ENCODE measurements at regions not wholly inside any gene's neighbourhood (a gene's known extent, or its start where the extent isn't known, plus 50 kb on each side); places are given as distances from the start of the nearest gene placed in this dataset.

- Histone ChIP-seq H3K4me3 (no peak overlapping the region), H3K4me1 (replicated peaks in 1 of 2) (no peaks in the 10 kb centered on the region), H3K27ac (no peak overlapping the region)
- in situ Hi-C loops (cut with MboI; ENCODE audit: low pct_unique_long_range_greater_than_20kb in 2 of 9, low sequenced_read_pairs in 9 of 9, unreplicated experiment in 9 of 9): no loop called here
- no peak for ATAC-seq (replicated peaks in 6 of 8)
Observed at GRCh38 chr1:232409584-232409983, 220.3 kb downstream of the SIPA1L2 start.

GRCh38 chr1:232407120-232407519, 222.8 kb downstream of the SIPA1L2 start:
- Histone ChIP-seq H3K4me3 (no peak overlapping the region), H3K27ac (no peak overlapping the region), H3K4me1 (replicated peaks in 1 of 2) (no peaks in the 10 kb centered on the region)
- ATAC-seq (replicated peaks in 6 of 8): no peak
- in situ Hi-C loops (cut with MboI; ENCODE audit: low pct_unique_long_range_greater_than_20kb in 2 of 9, low sequenced_read_pairs in 9 of 9, unreplicated experiment in 9 of 9): no loop called here

GRCh38 chr1:232405781-232406180, 224.2 kb downstream of the SIPA1L2 start:
- H3K4me1 ChIP-seq (replicated peaks in 1 of 2): no peaks in the 10 kb centered on the region
- no peak overlapping the region for H3K4me3 ChIP-seq
- ATAC-seq (replicated peaks in 6 of 8): no peak
- H3K27ac ChIP-seq: no peak overlapping the region
- in situ Hi-C loops (cut with MboI; ENCODE audit: low pct_unique_long_range_greater_than_20kb in 2 of 9, low sequenced_read_pairs in 9 of 9, unreplicated experiment in 9 of 9): no loop called here

GRCh38 chr1:232404981-232405731, 224.8 kb downstream of the SIPA1L2 start:
- 80 to 100% (median 83%) methylated on average over 1 to 2 of the region's 3 CpGs; no CpG with 5 or more reads in 6 of the 10 experiments for WGBS, 10 experiments
- H3K4me1 ChIP-seq (replicated peaks in 1 of 2): no peaks in the 10 kb centered on the region
- in situ Hi-C loops (cut with MboI; ENCODE audit: low pct_unique_long_range_greater_than_20kb in 2 of 9, low sequenced_read_pairs in 9 of 9, unreplicated experiment in 9 of 9): no loop called here
- ATAC-seq (replicated peaks in 6 of 8): peak in 1 of 8 experiments; percentile 61
- H3K4me3 ChIP-seq: no peak overlapping the region
- H3K27ac ChIP-seq: no peak overlapping the region

- ATAC-seq (replicated peaks in 6 of 8): no peak
- H3K4me1 ChIP-seq (replicated peaks in 1 of 2): no peaks in the 10 kb centered on the region
- H3K27ac ChIP-seq: no peak overlapping the region
- no peak overlapping the region for H3K4me3 ChIP-seq
- in situ Hi-C loops (cut with MboI; ENCODE audit: low pct_unique_long_range_greater_than_20kb in 2 of 9, low sequenced_read_pairs in 9 of 9, unreplicated experiment in 9 of 9): no loop called here
- WGBS, 10 experiments: 40 to 100% (median 93%) methylated on average over 1 to 3 of the region's 3 CpGs; no CpG with 5 or more reads in 1 of the 10 experiments
Observed at GRCh38 chr1:232404227-232404626, 225.7 kb downstream of the SIPA1L2 start.

DNA sequence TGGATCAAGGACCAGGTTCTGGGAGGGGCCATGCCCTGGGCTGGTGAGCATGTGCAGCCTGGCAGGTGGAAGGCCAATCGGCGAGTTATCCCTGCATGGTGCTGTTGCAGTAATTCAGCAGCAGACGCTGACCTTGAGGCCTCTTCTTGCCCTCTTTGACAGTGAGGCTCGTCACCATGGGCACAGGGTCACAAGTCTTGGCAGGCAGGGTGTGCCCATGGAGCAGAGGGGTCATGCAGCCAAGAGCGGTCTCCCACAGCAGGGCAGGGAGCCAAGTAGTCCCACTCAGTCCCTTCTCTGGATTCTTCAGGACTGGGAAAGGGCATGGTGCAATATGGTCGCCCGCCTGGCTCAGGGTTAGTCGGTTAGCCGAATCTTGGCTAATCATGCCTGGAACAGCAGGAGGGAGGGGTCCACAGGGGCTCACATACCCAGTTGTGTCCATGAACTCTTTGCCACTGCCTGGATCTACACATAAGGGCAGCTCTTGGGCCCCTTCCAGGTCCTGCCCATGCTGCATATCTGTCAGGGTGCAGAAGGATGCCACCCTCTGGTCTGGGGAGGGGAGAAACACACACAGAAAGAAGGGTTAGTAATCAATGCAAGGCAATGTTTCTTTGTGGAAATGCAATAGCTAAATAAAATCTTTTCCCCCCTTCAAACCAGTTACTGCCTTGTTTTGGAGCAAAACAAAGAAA, 226.8 kb downstream of the SIPA1L2 start:
- H3K4me3 ChIP-seq: no peak overlapping the region
- no peak overlapping the region for H3K27ac ChIP-seq
- in situ Hi-C loops (cut with MboI; ENCODE audit: low pct_unique_long_range_greater_than_20kb in 2 of 9, low sequenced_read_pairs in 9 of 9, unreplicated experiment in 9 of 9): no loop called here
- ATAC-seq (replicated peaks in 6 of 8): no peak
- no peaks in the 10 kb centered on the region for H3K4me1 ChIP-seq (replicated peaks in 1 of 2)
- 40 to 100% (median 91%) methylated on average over 1 to 9 of the region's 9 CpGs; no CpG with 5 or more reads in 3 of the 10 experiments for WGBS, 10 experiments

- ATAC-seq (replicated peaks in 6 of 8): no peak
- WGBS, 10 experiments: 86 to 100% (median 90%) methylated on average over 1 to 12 of the region's 12 CpGs; no CpG with 5 or more reads in 3 of the 10 experiments
- no peak overlapping the region for H3K27ac ChIP-seq
- no peak overlapping the region for H3K4me3 ChIP-seq
- H3K4me1 ChIP-seq (replicated peaks in 1 of 2): peaks cover 0 to 2% of the 10 kb centered on the region in 2 donors
- in situ Hi-C loops (cut with MboI; ENCODE audit: low pct_unique_long_range_greater_than_20kb in 2 of 9, low sequenced_read_pairs in 9 of 9, unreplicated experiment in 9 of 9): no loop called here
Observed at GRCh38 chr1:232398823-232399222, 231.1 kb downstream of the SIPA1L2 start.

DNA sequence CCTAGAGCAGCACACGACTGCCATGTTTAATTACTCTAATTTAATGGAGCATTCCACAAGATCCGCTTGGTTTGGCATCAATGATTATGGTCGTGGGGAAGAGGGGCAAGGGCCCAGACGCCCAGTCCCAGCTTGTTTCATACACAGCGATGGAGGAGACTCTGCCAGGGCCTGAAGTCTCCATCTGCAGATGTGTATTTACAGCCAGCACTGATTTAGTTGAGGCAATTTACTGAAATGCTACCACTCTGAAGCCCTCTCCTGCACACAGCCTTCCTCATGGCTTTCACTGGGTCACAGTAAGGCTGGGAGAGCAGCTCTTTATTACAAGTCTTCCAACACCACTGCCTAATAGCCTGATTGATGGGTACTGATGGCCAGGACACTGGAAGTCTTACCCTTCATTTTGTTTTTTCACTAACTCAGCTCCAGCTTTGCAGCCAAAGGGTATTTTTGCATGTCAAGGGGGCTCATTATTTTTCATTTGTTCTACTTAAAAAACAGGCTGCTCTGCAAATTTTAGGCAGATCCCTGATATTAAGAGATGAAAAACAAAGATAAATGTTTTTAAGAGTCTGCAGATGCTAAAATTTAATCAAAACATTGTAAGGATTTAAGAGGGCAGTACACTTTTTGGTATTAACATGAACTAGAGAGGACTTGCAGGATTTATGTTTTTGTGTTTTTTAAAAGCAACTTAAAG, 236.3 kb downstream of the SIPA1L2 start:
- ATAC-seq (replicated peaks in 6 of 8): peak in 3 of 8 experiments; percentile 17 to 36 (median 19)
- Histone ChIP-seq H3K27ac (no peak overlapping the region), H3K4me1 (replicated peaks in 1 of 2) (peaks cover 8 to 14% of the 10 kb centered on the region in 2 donors), H3K4me3 (no peak overlapping the region)
- in situ Hi-C loops (cut with MboI; ENCODE audit: low pct_unique_long_range_greater_than_20kb in 2 of 9, low sequenced_read_pairs in 9 of 9, unreplicated experiment in 9 of 9): no loop called here
- 0 to 92% (median 80%) methylated on average over 1 to 4 of the region's 5 CpGs; no CpG with 5 or more reads in 5 of the 10 experiments for WGBS, 10 experiments

- 0 to 100% (median 80%) methylated on average over 1 to 4 of the region's 4 CpGs; no CpG with 5 or more reads in 2 of the 10 experiments for WGBS, 10 experiments
- Histone ChIP-seq H3K4me1 (replicated peaks in 1 of 2) (peaks cover 8 to 14% of the 10 kb centered on the region in 2 donors), H3K27ac (no peak overlapping the region), H3K4me3 (no peak overlapping the region)
- in situ Hi-C loops (cut with MboI; ENCODE audit: low pct_unique_long_range_greater_than_20kb in 2 of 9, low sequenced_read_pairs in 9 of 9, unreplicated experiment in 9 of 9): no loop called here
- ATAC-seq (replicated peaks in 6 of 8): no peak
Observed at GRCh38 chr1:232393010-232393409, 236.9 kb downstream of the SIPA1L2 start.

DNA sequence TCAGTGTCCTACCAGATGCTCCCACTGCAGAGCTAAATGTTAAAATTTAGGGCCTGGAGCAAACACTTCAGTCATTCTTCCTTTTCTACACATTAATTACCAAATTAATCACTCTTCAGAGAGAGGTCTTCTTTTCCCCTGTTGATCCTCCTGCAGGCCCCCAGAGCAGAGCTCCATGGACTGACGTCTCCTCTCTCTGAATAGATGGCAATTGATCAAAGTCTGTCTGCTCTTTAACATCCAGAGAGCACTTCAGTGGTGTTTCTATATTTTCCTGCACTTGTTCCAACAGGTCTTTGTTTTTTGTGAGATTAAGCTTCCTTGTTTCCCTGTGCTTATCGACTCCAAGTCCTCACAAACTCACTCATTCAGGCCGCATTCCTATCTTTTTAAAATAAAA, 239.3 kb downstream of the SIPA1L2 start:
- Histone ChIP-seq H3K27ac (no peak overlapping the region), H3K4me3 (no peak overlapping the region), H3K4me1 (replicated peaks in 1 of 2) (peaks cover 8 to 14% of the 10 kb centered on the region in 2 donors)
- 0 to 86% (median 53%) methylated on average over 1 to 3 of the region's 3 CpGs; no CpG with 5 or more reads in 2 of the 10 experiments for WGBS, 10 experiments
- in situ Hi-C loops (cut with MboI; ENCODE audit: low pct_unique_long_range_greater_than_20kb in 2 of 9, low sequenced_read_pairs in 9 of 9, unreplicated experiment in 9 of 9): no loop called here
- ATAC-seq (replicated peaks in 6 of 8): peak in 4 of 8 experiments; percentile 17 to 65 (median 34)

- no peak overlapping the region for H3K4me3 ChIP-seq
- 0 to 100% (median 89%) methylated on average over 1 to 4 of the region's 4 CpGs; no CpG with 5 or more reads in 4 of the 10 experiments for WGBS, 10 experiments
- in situ Hi-C loops (cut with MboI; ENCODE audit: low pct_unique_long_range_greater_than_20kb in 2 of 9, low sequenced_read_pairs in 9 of 9, unreplicated experiment in 9 of 9): no loop called here
- peaks cover 8 to 14% of the 10 kb centered on the region in 2 donors for H3K4me1 ChIP-seq (replicated peaks in 1 of 2)
- H3K27ac ChIP-seq: no peak overlapping the region
- no peak for ATAC-seq (replicated peaks in 6 of 8)
Observed at GRCh38 chr1:232389744-232390143, 240.2 kb downstream of the SIPA1L2 start.

DNA sequence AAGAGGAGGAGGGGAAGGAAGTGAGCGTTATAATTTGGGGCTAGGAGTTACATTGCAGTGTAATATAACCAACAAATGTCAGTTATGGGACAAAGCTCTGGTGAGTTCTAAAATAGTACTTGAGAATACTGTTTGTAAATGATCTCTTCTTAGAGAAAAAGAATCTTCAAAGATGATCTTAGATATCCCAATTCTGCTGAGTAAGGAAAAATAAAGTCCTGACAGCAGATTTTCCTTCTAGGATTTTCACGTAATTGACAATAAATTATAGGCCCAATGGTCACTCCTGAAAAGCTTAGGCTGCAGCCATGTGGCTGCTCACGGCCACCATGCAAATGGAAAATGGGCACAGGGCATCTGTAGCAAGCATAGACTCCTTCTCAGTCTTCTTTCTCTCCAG, 241.6 kb downstream of the SIPA1L2 start:
- ATAC-seq (replicated peaks in 6 of 8): no peak

More for the DNA sequence above, 241.6 kb downstream of the SIPA1L2 start:
- Histone ChIP-seq H3K4me1 (replicated peaks in 1 of 2) (peaks cover 1 to 10% of the 10 kb centered on the region in 2 donors), H3K4me3 (no peak overlapping the region), H3K27ac (no peak overlapping the region)
- in situ Hi-C loops (cut with MboI; ENCODE audit: low pct_unique_long_range_greater_than_20kb in 2 of 9, low sequenced_read_pairs in 9 of 9, unreplicated experiment in 9 of 9): no loop called here
- WGBS, 10 experiments: 53 to 100% (median 80%) methylated on average over 1 to 3 of the region's 3 CpGs; no CpG with 5 or more reads in 3 of the 10 experiments

Measured in motor neuron (in vitro differentiated cells).